Left lung (tissue), 4 donors: ENCODE measurements at regions not wholly inside any gene's neighbourhood (a gene's known extent, or its start where the extent isn't known, plus 50 kb on each side); places are given as distances from the start of the nearest gene placed in this dataset.

Experiments used
- ATAC-seq: fragments of 200-7000 bp; cut with Tn5 transposase; one replicate; pipeline ENCODE4 v1.9.1; 2020; ENCODE audit warnings: moderate library complexity
- DNase-seq, 4 donors: peaks; one replicate each; pipeline ENCODE4 v3.0.0-alpha.2; 2013 to 2020
- H3K27ac ChIP-seq, 2 donors: fragments of 200-600 bp; sonication (generic) in 1 of 2; one replicate each; pipeline versions ENCODE4 v1.5.0 to v1.8.0; 2020 to 2021
- H3K27me3 ChIP-seq, 2 donors: fragments of 200-600 bp; sonication (generic) in 1 of 2; one replicate each; pipeline versions ENCODE4 v1.5.0 to v1.8.0; 2020 to 2021
- H3K36me3 ChIP-seq, 2 donors: fragments of 200-600 bp; sonication (generic) in 1 of 2; one replicate each; pipeline versions ENCODE4 v1.5.0 to v1.8.0; 2020 to 2021
- H3K4me1 ChIP-seq, 2 donors: fragments of 200-600 bp; one replicate each; pipeline ENCODE4 v1.8.0; 2021
- H3K4me3 ChIP-seq, 2 donors: fragments of 200-600 bp; sonication (generic) in 1 of 2; one replicate each; pipeline versions ENCODE4 v1.5.0 to v1.8.0; 2020 to 2021; ENCODE audit warnings: mild to moderate bottlenecking in 1 of 2
- H3K9me3 ChIP-seq, 2 donors: fragments of 200-600 bp; sonication (generic) in 1 of 2; one replicate each; pipeline versions ENCODE4 v1.5.0 to v1.8.0; 2020 to 2021
- intact Hi-C, 2 donors: fragments of 100-400 bp; cut with DNase I; formaldehyde crosslinking; loops; one replicate each; pipeline versions ENCODE4 v1.11.2 to v1.14.2; 2022
- TF ChIP-seq, protein P1 (sequence below), 2 donors: fragments of 200-600 bp; sonication (generic) in 1 of 2; IDR thresholded peaks; one replicate each; pipeline versions ENCODE4 v1.5.0 to v1.8.0; 2021; ENCODE audit warnings: antibody characterized with exemption in 2 of 2
- donor health status: DM: no; HTN: yes; CAD: no.
- donor health status: DM: no; HTN: no; CAD: no.

DNA sequence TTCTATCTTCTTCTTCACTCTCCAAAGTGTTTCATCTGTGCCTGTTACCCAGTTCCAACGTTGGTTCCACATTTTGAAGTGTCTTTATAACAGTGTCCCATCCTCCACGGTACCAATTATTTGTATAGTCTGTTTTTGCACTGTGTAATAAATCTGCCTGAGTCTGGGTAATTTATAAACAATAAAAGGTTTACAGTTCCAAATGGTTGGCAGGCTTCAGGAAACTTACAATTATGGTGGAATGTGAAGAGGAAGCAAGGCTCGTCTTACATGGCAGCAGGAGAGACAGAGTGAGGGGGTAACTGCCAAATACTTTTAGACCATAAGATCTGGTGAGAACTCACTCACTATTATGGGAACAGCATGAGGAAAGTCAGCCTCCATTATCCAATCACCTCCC is 465.4 kb upstream of the CDH9 start:
- TF ChIP-seq, protein P1, sequence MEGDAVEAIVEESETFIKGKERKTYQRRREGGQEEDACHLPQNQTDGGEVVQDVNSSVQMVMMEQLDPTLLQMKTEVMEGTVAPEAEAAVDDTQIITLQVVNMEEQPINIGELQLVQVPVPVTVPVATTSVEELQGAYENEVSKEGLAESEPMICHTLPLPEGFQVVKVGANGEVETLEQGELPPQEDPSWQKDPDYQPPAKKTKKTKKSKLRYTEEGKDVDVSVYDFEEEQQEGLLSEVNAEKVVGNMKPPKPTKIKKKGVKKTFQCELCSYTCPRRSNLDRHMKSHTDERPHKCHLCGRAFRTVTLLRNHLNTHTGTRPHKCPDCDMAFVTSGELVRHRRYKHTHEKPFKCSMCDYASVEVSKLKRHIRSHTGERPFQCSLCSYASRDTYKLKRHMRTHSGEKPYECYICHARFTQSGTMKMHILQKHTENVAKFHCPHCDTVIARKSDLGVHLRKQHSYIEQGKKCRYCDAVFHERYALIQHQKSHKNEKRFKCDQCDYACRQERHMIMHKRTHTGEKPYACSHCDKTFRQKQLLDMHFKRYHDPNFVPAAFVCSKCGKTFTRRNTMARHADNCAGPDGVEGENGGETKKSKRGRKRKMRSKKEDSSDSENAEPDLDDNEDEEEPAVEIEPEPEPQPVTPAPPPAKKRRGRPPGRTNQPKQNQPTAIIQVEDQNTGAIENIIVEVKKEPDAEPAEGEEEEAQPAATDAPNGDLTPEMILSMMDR (IDR thresholded peaks at IDR 0.05), result no peak
- intact Hi-C loops, result no loop called here
- ATAC-seq (no peak), DNase-seq (no peak)
- Histone ChIP-seq H3K36me3 (no peaks in the 10 kb centered on the region), H3K27me3 (no peaks in the 10 kb centered on the region), H3K4me1 (no peaks in the 10 kb centered on the region), H3K27ac (no peak overlapping the region), H3K4me3 (no peak overlapping the region), H3K9me3 (peaks cover 0 to 11% of the 10 kb centered on the region in 2 donors)

DNA sequence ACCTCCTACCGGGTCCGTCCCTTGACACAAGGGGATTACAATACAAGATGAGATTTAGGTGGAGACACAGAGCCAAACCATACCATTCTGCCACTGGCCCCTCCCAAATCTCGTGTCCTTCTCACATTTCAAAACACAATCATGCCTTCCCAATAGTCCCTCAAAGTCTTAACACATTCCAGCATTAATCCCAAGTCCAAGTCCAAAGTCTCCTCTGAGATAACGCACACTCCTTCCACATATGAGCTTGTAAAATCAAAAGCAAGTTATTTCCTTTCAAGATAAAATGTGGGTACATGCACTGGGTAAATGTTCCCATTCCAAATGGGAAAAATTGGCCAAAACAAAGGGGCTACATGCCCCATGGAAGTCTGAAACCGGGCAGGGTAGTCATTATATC is 463.9 kb upstream of the CDH9 start:
- DNase-seq (no peak), ATAC-seq (no peak)
- no peaks in the 10 kb centered on the region for H3K36me3 ChIP-seq
- H3K4me1 ChIP-seq, result no peaks in the 10 kb centered on the region
- peaks cover 0 to 11% of the 10 kb centered on the region in 2 donors for H3K9me3 ChIP-seq
- H3K27ac ChIP-seq, result no peak overlapping the region
- H3K27me3 ChIP-seq, result no peaks in the 10 kb centered on the region
- TF ChIP-seq, protein P1 (IDR thresholded peaks at IDR 0.05), result no peak
- no peak overlapping the region for H3K4me3 ChIP-seq
- intact Hi-C loops, result no loop called here

DNA sequence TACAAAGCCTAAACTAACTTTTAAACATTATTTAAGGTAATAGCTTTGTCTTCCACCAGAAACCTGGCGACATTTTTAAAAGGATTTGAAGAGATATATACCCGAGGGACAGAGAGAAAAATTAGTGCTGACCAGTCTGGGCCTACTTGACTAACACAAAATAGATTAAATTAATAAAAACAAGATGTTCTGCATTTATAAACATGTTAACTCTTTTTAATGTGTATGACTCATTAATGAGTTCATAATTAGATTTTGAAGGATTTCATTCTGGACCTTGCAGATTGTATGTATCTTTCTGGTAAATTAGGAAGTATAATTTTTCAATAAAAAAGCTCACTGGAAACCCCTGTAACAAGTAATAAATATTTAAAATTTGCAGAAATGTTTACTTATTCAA is 459.1 kb upstream of the CDH9 start:
- Histone ChIP-seq H3K27ac (no peak overlapping the region), H3K36me3 (no peaks in the 10 kb centered on the region), H3K4me1 (no peaks in the 10 kb centered on the region), H3K9me3 (peaks cover 0 to 7% of the 10 kb centered on the region in 2 donors), H3K4me3 (no peak overlapping the region), H3K27me3 (no peaks in the 10 kb centered on the region)
- intact Hi-C loops, result no loop called here
- no peak for ATAC-seq
- DNase-seq, result no peak
- TF ChIP-seq, protein P1 (IDR thresholded peaks at IDR 0.05), result no peak

DNA sequence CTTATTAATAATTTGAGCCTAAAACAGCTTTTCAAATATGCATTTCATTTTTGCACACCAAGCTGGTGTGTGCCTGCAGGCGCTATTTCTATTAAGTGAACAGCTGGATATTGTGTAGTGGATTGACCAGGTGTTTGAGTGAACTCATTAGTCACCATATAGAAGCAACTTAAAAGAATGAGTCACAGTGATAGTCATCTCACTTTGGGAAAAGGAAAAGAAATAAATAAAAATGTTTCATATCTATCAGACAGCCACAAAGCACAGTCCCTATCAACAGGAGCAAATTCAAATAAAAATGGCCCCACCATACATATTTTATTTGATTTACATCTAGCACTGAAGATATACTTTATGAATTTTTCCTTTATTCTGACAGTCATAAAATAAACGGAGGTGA is 456.5 kb upstream of the CDH9 start:
- intact Hi-C loops, result no loop called here
- Histone ChIP-seq H3K27me3 (no peaks in the 10 kb centered on the region), H3K9me3 (peaks cover 0 to 10% of the 10 kb centered on the region in 2 donors), H3K4me3 (no peak overlapping the region), H3K36me3 (no peaks in the 10 kb centered on the region), H3K4me1 (no peaks in the 10 kb centered on the region), H3K27ac (no peak overlapping the region)
- TF ChIP-seq, protein P1 (IDR thresholded peaks at IDR 0.05), result no peak
- DNase-seq (no peak), ATAC-seq (no peak)

DNA sequence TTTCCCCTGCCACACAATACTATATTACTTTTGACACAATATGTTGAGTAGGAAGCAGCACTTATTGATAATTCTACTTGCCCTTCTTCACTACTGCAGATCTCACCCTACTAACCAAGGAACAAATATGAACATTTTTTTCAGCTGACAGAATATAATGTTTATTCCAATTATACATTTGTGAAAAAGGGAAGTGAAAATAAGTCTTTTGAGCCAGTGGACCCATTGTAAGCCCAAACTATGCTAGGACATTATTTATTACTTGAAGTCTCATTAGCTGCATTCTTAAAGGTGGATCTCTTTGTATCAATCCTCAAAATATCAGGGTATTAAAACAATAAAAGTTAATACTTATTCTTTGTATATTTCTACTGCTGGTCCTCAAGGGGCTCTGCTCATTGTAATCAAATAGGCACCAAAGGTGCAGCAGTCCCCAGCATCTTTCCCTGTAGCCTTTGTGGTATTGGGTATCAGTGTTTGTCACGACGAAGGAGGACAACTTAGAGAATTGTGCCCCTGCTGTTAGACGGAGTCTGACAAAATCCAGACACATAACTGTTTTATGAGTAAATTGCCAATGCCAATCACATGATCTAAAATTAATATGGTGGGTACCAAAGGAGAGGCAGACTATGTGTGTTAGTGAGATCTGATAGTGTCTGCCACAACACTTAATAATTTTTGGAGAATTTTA is 453.5 kb upstream of the CDH9 start:
- Histone ChIP-seq H3K27ac (no peak overlapping the region), H3K9me3 (peaks cover 0 to 10% of the 10 kb centered on the region in 2 donors), H3K4me3 (no peak overlapping the region), H3K36me3 (no peaks in the 10 kb centered on the region), H3K4me1 (no peaks in the 10 kb centered on the region), H3K27me3 (no peaks in the 10 kb centered on the region)
- intact Hi-C loops, result no loop called here
- DNase-seq, result no peak
- TF ChIP-seq, protein P1 (IDR thresholded peaks at IDR 0.05), result no peak
- ATAC-seq, result no peak
